GM12878 (cell line): ENCODE measurements at regions not wholly inside any gene's neighbourhood (a gene's known extent, or its start where the extent isn't known, plus 50 kb on each side); places are given as distances from the start of the nearest gene placed in this dataset.

Source experiments
- ATAC-seq: fragments of 200-7000 bp; cut with Tn5 transposase; 3 replicates; pipeline ENCODE4 v1.9.1; 2020; ENCODE audit warnings: mild to moderate bottlenecking, moderate library complexity
- BruUV-seq: library from RNA; stranded (reverse); fragments of 400-500 nt; replicated peaks from 2 replicates; lab custom pipeline; 2021; lab: Mats Ljungman, UMichigan
- CTCF ChIA-PET: fragments of 300-600 bp; sonication (Branson Sonifier 250); formaldehyde crosslinking; extraction: SDS; loops from one replicate; lab custom pipeline; 2021; ENCODE audit warnings: inconsistent platforms; lab: Yijun Ruan, JAX
- POLR2A ChIA-PET: fragments of 350-600 bp; formaldehyde crosslinking; extraction: SDS; loops from one replicate; lab custom pipeline; 2021; ENCODE audit warnings: inconsistent platforms; lab: Charles Lee
- RAD21 ChIA-PET: fragments of 300-600 bp; sonication (Branson Sonifier 250); formaldehyde crosslinking; loops from one replicate; lab custom pipeline; 2023; ENCODE audit warnings: antibody characterized with exemption; ENCODE audit not compliant: unreplicated experiment; lab: Charles Lee
- SMC1A ChIA-PET: fragments of 300-600 bp; sonication (Branson Sonifier 250); formaldehyde crosslinking; loops from one replicate; lab custom pipeline; 2023; ENCODE audit not compliant: unreplicated experiment, uncharacterized antibody; lab: Charles Lee
- DNase-seq: peaks from one replicate; pipeline ENCODE4 v3.0.0-alpha.2; 2011; ENCODE audit warnings: low read depth, low spot score
- FAIRE-seq: peaks from 3 replicates; lab custom pipeline; 2011; peaks lifted over from hg19 to GRCh38; lab: Jason Lieb, UNC
- H2AFZ ChIP-seq: 2 replicates; pipeline ENCODE4 v1.6.0; 2011; ENCODE audit warnings: low read depth, low read length, control low read depth; ENCODE audit not compliant: control insufficient read depth
- H3K27ac ChIP-seq: 2 replicates; pipeline ENCODE4 v1.5.1; 2011; ENCODE audit warnings: control low read depth; ENCODE audit not compliant: control insufficient read depth, insufficient read depth
- H3K27me3 ChIP-seq, 2 experiments: replicated peaks in 1 of 2; 2 replicates each; pipeline versions ENCODE4 v1.6.0 to v1.6.1; 2011; ENCODE audit warnings: low read length in 1 of 2; ENCODE audit not compliant: control insufficient read depth in 2 of 2, insufficient read depth in 2 of 2
- H3K36me3 ChIP-seq, 2 experiments: 2 replicates each; pipeline ENCODE4 v1.5.1; 2011; ENCODE audit warnings: low read length in 1 of 2; ENCODE audit not compliant: control insufficient read depth in 2 of 2, insufficient read depth in 2 of 2
- H3K4me1 ChIP-seq: 2 replicates; pipeline ENCODE4 v1.6.1; 2011; ENCODE audit warnings: mild to moderate bottlenecking, low read length, moderate library complexity, mixed read lengths; ENCODE audit not compliant: control insufficient read depth, insufficient read depth
- H3K4me2 ChIP-seq: 2 replicates; pipeline ENCODE4 v1.6.0; 2011; ENCODE audit warnings: control low read depth; ENCODE audit not compliant: control insufficient read depth, insufficient read depth
- H3K4me3 ChIP-seq: fragments of 200-600 bp; sonication (generic); 2 replicates; pipeline ENCODE4 v1.5.1; 2016
- H3K79me2 ChIP-seq: 2 replicates; pipeline ENCODE4 v1.6.0; 2011; ENCODE audit warnings: low read length; ENCODE audit not compliant: control insufficient read depth, insufficient read depth
- H3K9ac ChIP-seq: 2 replicates; pipeline ENCODE4 v1.8.0; 2011; ENCODE audit warnings: low read length, control low read depth, mixed read lengths; ENCODE audit not compliant: control insufficient read depth, insufficient read depth
- H3K9me3 ChIP-seq: replicated peaks from 3 replicates; pipeline ENCODE4 v1.5.1; 2011; ENCODE audit warnings: mild to moderate bottlenecking, low read length; ENCODE audit not compliant: control insufficient read depth, insufficient read depth
- H4K20me1 ChIP-seq: 2 replicates; pipeline ENCODE4 v1.6.0; 2011; ENCODE audit not compliant: control insufficient read depth, insufficient read depth
- BCL11A ChIP-seq: IDR thresholded peaks from 2 replicates; pipeline ENCODE4 v1.6.1; 2011; ENCODE audit warnings: low read depth, low read length
- CBX3 ChIP-seq: fragments of 200-600 bp; sonication (generic); IDR thresholded peaks from 2 replicates; pipeline ENCODE4 v1.6.1; 2016; ENCODE audit warnings: low read depth, borderline replicate concordance
- EP300 ChIP-seq, 2 experiments: fragments of 150-350 bp in 1 of 2; IDR thresholded peaks; 2 replicates each; pipeline ENCODE4 v1.6.1; 2011 to 2012; ENCODE audit warnings: low read depth in 2 of 2, low read length in 2 of 2, borderline replicate concordance in 1 of 2, improper control_type of control experiment in 1 of 2, inconsistent platforms in 1 of 2; ENCODE audit not compliant: control insufficient read depth in 1 of 2
- MEF2B ChIP-seq: fragments of 450-650 bp; IDR thresholded peaks from 2 replicates; pipeline ENCODE4 v1.6.1; 2018; ENCODE audit warnings: mild to moderate bottlenecking, moderate library complexity; ENCODE audit not compliant: partially characterized antibody, poor library complexity, severe bottlenecking
- MXI1 ChIP-seq: fragments of 150-350 bp; IDR thresholded peaks from 2 replicates; pipeline ENCODE4 v1.6.1; 2011; ENCODE audit warnings: low read depth, mild to moderate bottlenecking, inconsistent platforms, low read length, improper control_type of control experiment
- POLR2AphosphoS2 ChIP-seq: IDR thresholded peaks from 2 replicates; pipeline ENCODE4 v1.6.1; 2011; ENCODE audit warnings: low read depth, mild to moderate bottlenecking, low read length, improper control_type of control experiment, moderate library complexity
- RB1 ChIP-seq: fragments of 450-650 bp; formaldehyde crosslinking; IDR thresholded peaks from 2 replicates; pipeline ENCODE4 v1.6.1; 2017; ENCODE audit warnings: mild to moderate bottlenecking, borderline replicate concordance
- TCF12 ChIP-seq: IDR thresholded peaks from 2 replicates; pipeline ENCODE4 v1.6.1; 2011; ENCODE audit warnings: low read depth, mild to moderate bottlenecking, low read length
- ZNF622 ChIP-seq: fragments of 450-650 bp; IDR thresholded peaks from 2 replicates; pipeline ENCODE4 v1.6.1; 2017; ENCODE audit warnings: mild to moderate bottlenecking, inconsistent platforms
- WGBS: methylation state at CpG from one replicate; pipeline ENCODE4 v1.1.6; 2016; ENCODE audit warnings: low lambda C conversion rate; ENCODE audit not compliant: insufficient replicate concordance, insufficient coverage; ENCODE audit errors: missing lambda C conversion rate; 5-methylcytosine and 5-hydroxymethylcytosine counted together
- in situ Hi-C: fragments of 300-500 bp; cut with MboI; formaldehyde crosslinking; loops from 9 replicates; pipeline ENCODE4 v1.14.3; 2018; ENCODE audit warnings: mixed read lengths
- intact Hi-C: fragments of 100-400 bp; cut with micrococcal nuclease; formaldehyde crosslinking; loops from one replicate; pipeline ENCODE4 v1.14.2; 2022; ENCODE audit not compliant: unreplicated experiment
- TF ChIP-seq, protein P1 (sequence below): IDR thresholded peaks from 2 replicates; pipeline ENCODE4 v1.6.1; 2012; ENCODE audit warnings: low read depth, low read length, improper control_type of control experiment
- TF ChIP-seq, protein P2 (sequence below): fragments of 450-650 bp; IDR thresholded peaks from 2 replicates; pipeline ENCODE4 v1.6.1; 2018; ENCODE audit warnings: mild to moderate bottlenecking, low read depth, moderate library complexity; ENCODE audit not compliant: partially characterized antibody

DNA sequence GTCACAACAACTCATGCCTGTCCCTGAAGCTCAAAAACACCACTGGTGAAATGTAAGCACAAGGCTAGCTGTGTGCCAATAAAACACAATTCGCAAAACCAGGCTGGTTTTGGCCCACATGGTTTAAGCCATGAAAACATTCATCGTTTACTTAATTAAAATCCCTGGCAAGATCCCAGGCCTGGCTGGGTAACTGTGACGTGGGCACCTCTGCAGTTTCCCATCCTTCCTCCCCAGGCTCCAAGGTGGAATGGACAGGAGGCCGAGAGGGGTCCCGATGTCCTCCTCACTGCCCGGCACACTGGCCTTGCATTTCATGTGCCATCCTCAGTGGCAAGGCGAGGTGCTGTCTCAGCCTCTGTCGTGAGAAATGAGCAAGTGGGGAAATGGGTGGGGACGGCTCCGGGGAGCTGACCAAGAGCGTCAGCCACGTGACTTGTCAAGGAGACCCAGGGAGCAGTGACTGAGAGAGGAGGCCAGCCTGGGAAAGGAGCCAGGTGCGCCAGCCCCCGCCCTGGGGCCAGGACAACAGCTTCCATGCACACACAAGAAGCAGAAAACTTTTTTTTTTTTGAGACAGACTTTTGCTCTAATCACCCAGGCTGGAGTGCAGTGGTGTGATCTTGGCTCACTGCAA lies 153.1 kb upstream of the RAB4A start:
- no TSS peak for BruUV-seq
- Histone ChIP-seq H3K27ac (no peak overlapping the region), H4K20me1 (no peaks in the 10 kb centered on the region), H3K9me3 (no peaks in the 10 kb centered on the region; the same call in 2 of the 3 replicates), H3K4me3 (no peak overlapping the region), H3K27me3 (peaks cover 2% of the 10 kb centered on the region in 2 experiments; a peak in 3 of 4 replicates), H3K9ac (no peak overlapping the region), H3K79me2 (no peaks in the 10 kb centered on the region)
- no peak for ATAC-seq
- SMC1A ChIA-PET: no interaction called here
- intact Hi-C loops: no loop called here
- 49% methylated on average over 14 of the region's 14 CpGs for WGBS
- in situ Hi-C loops: no loop called here
- TF ChIP-seq BCL11A: no peak
- no peak for TF ChIP-seq RB1
- TF ChIP-seq, all 136 proteins: peak for 0
- FAIRE-seq (no peak), DNase-seq (no peak)
- H3K4me2 ChIP-seq: no peak overlapping the region
- H2AFZ ChIP-seq: no peak overlapping the region
- RAD21 ChIA-PET: no interaction called here
- H3K4me1 ChIP-seq: no peaks in the 10 kb centered on the region
- POLR2A ChIA-PET: no interaction called here
- no peaks in the 10 kb centered on the region for H3K36me3 ChIP-seq
- CTCF ChIA-PET: no interaction called here

DNA sequence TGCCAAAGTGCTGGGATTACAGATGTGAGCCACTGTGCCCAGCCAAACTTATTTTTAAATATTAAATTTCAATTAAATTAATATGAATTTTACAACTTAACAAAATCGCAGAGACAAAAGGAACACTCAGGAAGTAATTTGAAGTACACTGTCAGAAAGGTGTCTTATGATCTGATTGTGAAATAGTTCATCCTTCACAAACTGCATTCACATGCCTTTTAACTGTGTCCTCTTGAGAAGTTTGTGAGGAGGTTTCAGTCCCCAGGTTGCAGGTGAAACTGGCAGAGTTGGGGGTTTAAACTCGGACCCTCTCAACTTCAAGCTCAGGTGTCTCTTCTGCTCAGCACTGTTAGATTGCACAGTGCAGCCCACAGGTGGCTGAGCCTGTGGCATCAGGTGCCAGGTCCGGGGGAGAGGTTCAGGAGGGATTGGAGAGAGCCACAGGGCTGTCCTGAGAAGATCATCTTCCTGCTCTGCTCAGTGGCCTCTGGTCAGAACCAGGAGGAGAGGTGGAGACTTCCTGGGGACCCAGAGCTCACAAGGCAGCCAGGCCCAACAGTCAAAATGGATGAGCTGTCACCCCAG lies 152.3 kb upstream of the RAB4A start:
- SMC1A ChIA-PET: no interaction called here
- no peak for DNase-seq
- no peak overlapping the region for H3K4me2 ChIP-seq
- TF ChIP-seq, protein P1, sequence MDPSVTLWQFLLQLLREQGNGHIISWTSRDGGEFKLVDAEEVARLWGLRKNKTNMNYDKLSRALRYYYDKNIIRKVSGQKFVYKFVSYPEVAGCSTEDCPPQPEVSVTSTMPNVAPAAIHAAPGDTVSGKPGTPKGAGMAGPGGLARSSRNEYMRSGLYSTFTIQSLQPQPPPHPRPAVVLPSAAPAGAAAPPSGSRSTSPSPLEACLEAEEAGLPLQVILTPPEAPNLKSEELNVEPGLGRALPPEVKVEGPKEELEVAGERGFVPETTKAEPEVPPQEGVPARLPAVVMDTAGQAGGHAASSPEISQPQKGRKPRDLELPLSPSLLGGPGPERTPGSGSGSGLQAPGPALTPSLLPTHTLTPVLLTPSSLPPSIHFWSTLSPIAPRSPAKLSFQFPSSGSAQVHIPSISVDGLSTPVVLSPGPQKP: no peak
- TF ChIP-seq MXI1 (no peak), MEF2B (no peak), TCF12 (no peak), POLR2AphosphoS2 (no peak), EP300 (IDR thresholded peaks at IDR 0.05; ENCODE audit: borderline replicate concordance in 1 of 2, control insufficient read depth in 1 of 2, low read depth in 2 of 2, low read length in 2 of 2) (no peak), CBX3 (no peak), ZNF622 (no peak)
- TF ChIP-seq, protein P2, sequence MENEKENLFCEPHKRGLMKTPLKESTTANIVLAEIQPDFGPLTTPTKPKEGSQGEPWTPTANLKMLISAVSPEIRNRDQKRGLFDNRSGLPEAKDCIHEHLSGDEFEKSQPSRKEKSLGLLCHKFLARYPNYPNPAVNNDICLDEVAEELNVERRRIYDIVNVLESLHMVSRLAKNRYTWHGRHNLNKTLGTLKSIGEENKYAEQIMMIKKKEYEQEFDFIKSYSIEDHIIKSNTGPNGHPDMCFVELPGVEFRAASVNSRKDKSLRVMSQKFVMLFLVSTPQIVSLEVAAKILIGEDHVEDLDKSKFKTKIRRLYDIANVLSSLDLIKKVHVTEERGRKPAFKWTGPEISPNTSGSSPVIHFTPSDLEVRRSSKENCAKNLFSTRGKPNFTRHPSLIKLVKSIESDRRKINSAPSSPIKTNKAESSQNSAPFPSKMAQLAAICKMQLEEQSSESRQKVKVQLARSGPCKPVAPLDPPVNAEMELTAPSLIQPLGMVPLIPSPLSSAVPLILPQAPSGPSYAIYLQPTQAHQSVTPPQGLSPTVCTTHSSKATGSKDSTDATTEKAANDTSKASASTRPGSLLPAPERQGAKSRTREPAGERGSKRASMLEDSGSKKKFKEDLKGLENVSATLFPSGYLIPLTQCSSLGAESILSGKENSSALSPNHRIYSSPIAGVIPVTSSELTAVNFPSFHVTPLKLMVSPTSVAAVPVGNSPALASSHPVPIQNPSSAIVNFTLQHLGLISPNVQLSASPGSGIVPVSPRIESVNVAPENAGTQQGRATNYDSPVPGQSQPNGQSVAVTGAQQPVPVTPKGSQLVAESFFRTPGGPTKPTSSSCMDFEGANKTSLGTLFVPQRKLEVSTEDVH: no peak

More for the DNA sequence above, 152.3 kb upstream of the RAB4A start:
- H2AFZ ChIP-seq: no peak overlapping the region
- no peaks in the 10 kb centered on the region for H4K20me1 ChIP-seq
- no peak overlapping the region for H3K9ac ChIP-seq
- ATAC-seq (no peak), FAIRE-seq (no peak)
- intact Hi-C loops: no loop called here
- CTCF ChIA-PET: no interaction called here
- H3K9me3 ChIP-seq: no peaks in the 10 kb centered on the region; the same call in 2 of the 3 replicates
- no peaks in the 10 kb centered on the region for H3K4me1 ChIP-seq
- H3K79me2 ChIP-seq: no peaks in the 10 kb centered on the region
- H3K27ac ChIP-seq: no peak overlapping the region
- no peak overlapping the region for H3K4me3 ChIP-seq
- POLR2A ChIA-PET: no interaction called here
- H3K27me3 ChIP-seq: peaks cover 2% of the 10 kb centered on the region in 2 experiments; a peak in 3 of 4 replicates
- RAD21 ChIA-PET: no interaction called here
- BruUV-seq: no TSS peak
- 42% methylated on average over 3 of the region's 3 CpGs for WGBS
- in situ Hi-C loops: no loop called here
- H3K36me3 ChIP-seq: no peaks in the 10 kb centered on the region
